Colonic mucosa (tissue), 4 donors: ENCODE measurements at regions not wholly inside any gene's neighbourhood (a gene's known extent, or its start where the extent isn't known, plus 50 kb on each side); places are given as distances from the start of the nearest gene placed in this dataset.

ENCODE experiments used
- DNase-seq: peaks from one replicate; pipeline ENCODE4 v3.0.0-alpha.2; 2020
- H3K27ac ChIP-seq: fragments of 200-600 bp; one replicate; pipeline ENCODE4 v1.8.0; 2021
- H3K27me3 ChIP-seq: fragments of 200-600 bp; one replicate; pipeline ENCODE4 v1.8.0; 2021
- H3K36me3 ChIP-seq: fragments of 200-600 bp; one replicate; pipeline ENCODE4 v1.8.0; 2021
- H3K4me1 ChIP-seq: fragments of 200-600 bp; one replicate; pipeline ENCODE4 v1.8.0; 2021; ENCODE audit warnings: mild to moderate bottlenecking
- H3K4me3 ChIP-seq: fragments of 200-600 bp; one replicate; pipeline ENCODE4 v1.8.0; 2021
- H3K9ac ChIP-seq, 2 donors: one replicate each; pipeline ENCODE4 v1.7.0; 2013; ENCODE audit warnings: control low read depth in 2 of 2, low read depth in 2 of 2, low read length in 2 of 2
- H3K9me3 ChIP-seq: fragments of 200-600 bp; one replicate; pipeline ENCODE4 v1.8.0; 2021
- CTCF ChIP-seq: fragments of 200-600 bp; IDR thresholded peaks from one replicate; pipeline ENCODE4 v1.8.0; 2022; ENCODE audit warnings: antibody characterized with exemption, mild to moderate bottlenecking
- intact Hi-C: fragments of 100-400 bp; cut with DNase I; formaldehyde crosslinking; loops from one replicate; pipeline ENCODE4 v1.14.1; 2022
- donor health status: healthy.
- donor health status: DM: no; HTN: no; CAD: no.
- donor health status: DM: no; HTN: no; CAD: no.

- intact Hi-C loops: no loop called here
- no peaks in the 10 kb centered on the region for H3K27me3 ChIP-seq
Measured at GRCh38 chr3:175919133-175919532, 1060.0 kb downstream of the NAALADL2 start.

GRCh38 chr3:175916191-175916934, 1057.2 kb downstream of the NAALADL2 start:
- no peaks in the 10 kb centered on the region for H3K27me3 ChIP-seq
- H3K9me3 ChIP-seq: no peaks in the 10 kb centered on the region
- intact Hi-C loops: no loop called here
- DNase-seq: no peak
- H3K36me3 ChIP-seq: no peaks in the 10 kb centered on the region
- no peak for TF ChIP-seq CTCF
- H3K4me1 ChIP-seq: no peaks in the 10 kb centered on the region
- H3K27ac ChIP-seq: no peak overlapping the region
- no peak overlapping the region for H3K4me3 ChIP-seq
- H3K9ac ChIP-seq: no peak overlapping the region

More at GRCh38 chr3:175919133-175919532, 1060.0 kb downstream of the NAALADL2 start:
- Histone ChIP-seq H3K4me1 (no peaks in the 10 kb centered on the region), H3K9me3 (no peaks in the 10 kb centered on the region), H3K27ac (no peak overlapping the region), H3K4me3 (no peak overlapping the region), H3K9ac (no peak overlapping the region), H3K36me3 (no peaks in the 10 kb centered on the region)
- no peak for TF ChIP-seq CTCF
- DNase-seq: no peak

GRCh38 chr3:175914785-175915184, 1055.7 kb downstream of the NAALADL2 start:
- no peak for TF ChIP-seq CTCF
- Histone ChIP-seq H3K36me3 (no peaks in the 10 kb centered on the region), H3K4me3 (no peak overlapping the region), H3K9ac (no peak overlapping the region), H3K27me3 (no peaks in the 10 kb centered on the region), H3K9me3 (no peaks in the 10 kb centered on the region), H3K4me1 (no peaks in the 10 kb centered on the region), H3K27ac (no peak overlapping the region)
- no peak for DNase-seq
- intact Hi-C loops: no loop called here

- Histone ChIP-seq H3K4me3 (no peak overlapping the region), H3K9me3 (no peaks in the 10 kb centered on the region), H3K27me3 (no peaks in the 10 kb centered on the region), H3K9ac (no peak overlapping the region), H3K4me1 (no peaks in the 10 kb centered on the region), H3K27ac (no peak overlapping the region), H3K36me3 (no peaks in the 10 kb centered on the region)
- TF ChIP-seq CTCF: no peak
- intact Hi-C loops: no loop called here
- no peak for DNase-seq
Measured at GRCh38 chr3:175913286-175913685, 1054.2 kb downstream of the NAALADL2 start.

GRCh38 chr3:175911937-175912336, 1052.8 kb downstream of the NAALADL2 start:
- H3K27ac ChIP-seq: no peak overlapping the region
- DNase-seq: no peak
- intact Hi-C loops: no loop called here
- no peak overlapping the region for H3K4me3 ChIP-seq
- no peaks in the 10 kb centered on the region for H3K36me3 ChIP-seq
- TF ChIP-seq CTCF: no peak
- no peaks in the 10 kb centered on the region for H3K9me3 ChIP-seq
- no peaks in the 10 kb centered on the region for H3K27me3 ChIP-seq
- H3K4me1 ChIP-seq: no peaks in the 10 kb centered on the region
- no peak overlapping the region for H3K9ac ChIP-seq
